Activated naive CD8-positive, alpha-beta T cell treated with anti-CD3 and anti-CD28 coated beads, Interleukin-2, amount 10 ng/mL, durations not matched to agents 7 days and 5 days (primary cell): ENCODE measurements at regions not wholly inside any gene's neighbourhood (a gene's known extent, or its start where the extent isn't known, plus 50 kb on each side); places are given as distances from the start of the nearest gene placed in this dataset.

Source experiments
- ATAC-seq: fragments of 150-1000 bp; cut with Tn5 transposase; one replicate; pipeline ENCODE4 v1.10.0; 2021; ENCODE audit warnings: low read depth, moderate library complexity
- POLR2A ChIA-PET: fragments of 350-600 bp; sonication (Branson Sonifier 250); formaldehyde crosslinking; loops from one replicate; lab custom pipeline; 2021; ENCODE audit warnings: antibody characterized with exemption; lab: Charles Lee
- DNase-seq: peaks from one replicate; pipeline ENCODE4 v3.0.0; 2021
- H3K27ac Mint-ChIP-seq: one replicate; pipeline ENCODE4 v1.8.0; 2022; ENCODE audit warnings: mild to moderate bottlenecking, mixed read lengths
- H3K27me3 Mint-ChIP-seq: one replicate; pipeline ENCODE4 v1.8.0; 2022; ENCODE audit warnings: mild to moderate bottlenecking, moderate library complexity, mixed read lengths
- H3K36me3 Mint-ChIP-seq: one replicate; pipeline ENCODE4 v1.8.0; 2021; ENCODE audit warnings: mild to moderate bottlenecking, mixed read lengths
- H3K4me1 Mint-ChIP-seq: one replicate; pipeline ENCODE4 v1.8.0; 2021; ENCODE audit warnings: mixed read lengths
- H3K4me3 Mint-ChIP-seq: one replicate; pipeline ENCODE4 v1.8.0; 2022; ENCODE audit warnings: mild to moderate bottlenecking, moderate library complexity, mixed read lengths
- H3K9me3 Mint-ChIP-seq: one replicate; pipeline ENCODE4 v1.8.0; 2021; ENCODE audit warnings: mixed read lengths

GRCh38 chr1:189499736-189500135 lies 977.9 kb downstream of the BRINP3 start:
- ATAC-seq, result no peak
- POLR2A ChIA-PET, result no interaction called here
- DNase-seq, result no peak
- Mint-ChIP-seq H3K4me3 (no peak overlapping the region), H3K9me3 (peaks cover 3% of the 10 kb centered on the region), H3K27me3 (no peaks in the 10 kb centered on the region), H3K27ac (no peak overlapping the region), H3K4me1 (no peaks in the 10 kb centered on the region), H3K36me3 (no peaks in the 10 kb centered on the region)

GRCh38 chr1:189500778-189501177 lies 976.9 kb downstream of the BRINP3 start:
- no peaks in the 10 kb centered on the region for H3K27me3 Mint-ChIP-seq
- POLR2A ChIA-PET, result no interaction called here
- DNase-seq (no peak), ATAC-seq (no peak)
- H3K27ac Mint-ChIP-seq, result no peak overlapping the region
- peaks cover 3% of the 10 kb centered on the region for H3K9me3 Mint-ChIP-seq
- H3K4me3 Mint-ChIP-seq, result no peak overlapping the region
- no peaks in the 10 kb centered on the region for H3K36me3 Mint-ChIP-seq
- H3K4me1 Mint-ChIP-seq, result no peaks in the 10 kb centered on the region

GRCh38 chr1:189510827-189511226 lies 966.8 kb downstream of the BRINP3 start:
- H3K4me1 Mint-ChIP-seq, result no peaks in the 10 kb centered on the region
- DNase-seq, result no peak
- POLR2A ChIA-PET, result no interaction called here
- ATAC-seq, result no peak
- no peaks in the 10 kb centered on the region for H3K36me3 Mint-ChIP-seq
- H3K9me3 Mint-ChIP-seq, result peaks cover 7% of the 10 kb centered on the region
- H3K4me3 Mint-ChIP-seq, result no peak overlapping the region
- H3K27ac Mint-ChIP-seq, result no peak overlapping the region
- no peaks in the 10 kb centered on the region for H3K27me3 Mint-ChIP-seq

GRCh38 chr1:189513091-189513490 lies 964.6 kb downstream of the BRINP3 start:
- H3K4me3 Mint-ChIP-seq, result no peak overlapping the region
- H3K27ac Mint-ChIP-seq, result no peak overlapping the region
- H3K36me3 Mint-ChIP-seq, result no peaks in the 10 kb centered on the region
- no peaks in the 10 kb centered on the region for H3K4me1 Mint-ChIP-seq
- H3K27me3 Mint-ChIP-seq, result no peaks in the 10 kb centered on the region
- ATAC-seq (no peak), DNase-seq (no peak)
- peaks cover 11% of the 10 kb centered on the region for H3K9me3 Mint-ChIP-seq
- POLR2A ChIA-PET, result no interaction called here

GRCh38 chr1:189522441-189522840 lies 955.2 kb downstream of the BRINP3 start:
- Mint-ChIP-seq H3K9me3 (peaks cover 9% of the 10 kb centered on the region), H3K4me3 (no peak overlapping the region), H3K27me3 (no peaks in the 10 kb centered on the region), H3K27ac (no peak overlapping the region), H3K4me1 (no peaks in the 10 kb centered on the region), H3K36me3 (no peaks in the 10 kb centered on the region)
- no peak for DNase-seq
- POLR2A ChIA-PET, result no interaction called here
- no peak for ATAC-seq

GRCh38 chr1:189524501-189524900 lies 953.2 kb downstream of the BRINP3 start:
- no peak for ATAC-seq
- Mint-ChIP-seq H3K27me3 (no peaks in the 10 kb centered on the region), H3K27ac (no peak overlapping the region), H3K36me3 (no peaks in the 10 kb centered on the region), H3K9me3 (peaks cover 4% of the 10 kb centered on the region), H3K4me1 (no peaks in the 10 kb centered on the region), H3K4me3 (no peak overlapping the region)
- no peak for DNase-seq
- POLR2A ChIA-PET, result no interaction called here

GRCh38 chr1:189530162-189530561 lies 947.5 kb downstream of the BRINP3 start:
- POLR2A ChIA-PET, result no interaction called here
- ATAC-seq, result no peak
- Mint-ChIP-seq H3K4me3 (no peak overlapping the region), H3K4me1 (no peaks in the 10 kb centered on the region), H3K27me3 (no peaks in the 10 kb centered on the region), H3K9me3 (peaks cover 4% of the 10 kb centered on the region), H3K27ac (no peak overlapping the region), H3K36me3 (no peaks in the 10 kb centered on the region)
- DNase-seq, result no peak

- POLR2A ChIA-PET, result no interaction called here
- Mint-ChIP-seq H3K9me3 (peaks cover 2% of the 10 kb centered on the region), H3K27ac (no peak overlapping the region), H3K4me3 (no peak overlapping the region), H3K27me3 (no peaks in the 10 kb centered on the region), H3K4me1 (no peaks in the 10 kb centered on the region), H3K36me3 (no peaks in the 10 kb centered on the region)
- DNase-seq, result no peak
- no peak for ATAC-seq
These were observed 939.4 kb downstream of the BRINP3 start for GRCh38 chr1:189538271-189538670.

- Mint-ChIP-seq H3K36me3 (no peaks in the 10 kb centered on the region), H3K9me3 (peaks cover 1% of the 10 kb centered on the region), H3K27ac (no peak overlapping the region), H3K4me3 (no peak overlapping the region), H3K4me1 (no peaks in the 10 kb centered on the region), H3K27me3 (no peaks in the 10 kb centered on the region)
- no peak for ATAC-seq
- no peak for DNase-seq
- POLR2A ChIA-PET, result no interaction called here
These were observed 927.2 kb downstream of the BRINP3 start for GRCh38 chr1:189550498-189550897.

- POLR2A ChIA-PET, result no interaction called here
- DNase-seq (no peak), ATAC-seq (no peak)
- Mint-ChIP-seq H3K27me3 (no peaks in the 10 kb centered on the region), H3K9me3 (peaks cover 10% of the 10 kb centered on the region), H3K36me3 (no peaks in the 10 kb centered on the region), H3K4me3 (no peak overlapping the region), H3K4me1 (no peaks in the 10 kb centered on the region), H3K27ac (no peak overlapping the region)
These were observed 913.9 kb downstream of the BRINP3 start for GRCh38 chr1:189563784-189564183.

- Mint-ChIP-seq H3K36me3 (no peaks in the 10 kb centered on the region), H3K4me3 (no peak overlapping the region), H3K4me1 (no peaks in the 10 kb centered on the region), H3K27ac (no peak overlapping the region), H3K9me3 (peaks cover 4% of the 10 kb centered on the region), H3K27me3 (no peaks in the 10 kb centered on the region)
- ATAC-seq (no peak), DNase-seq (no peak)
- POLR2A ChIA-PET, result no interaction called here
These were observed 909.8 kb downstream of the BRINP3 start for GRCh38 chr1:189567890-189568289.

GRCh38 chr1:189596197-189596596 lies 881.5 kb downstream of the BRINP3 start:
- Mint-ChIP-seq H3K27me3 (no peaks in the 10 kb centered on the region), H3K36me3 (no peaks in the 10 kb centered on the region), H3K4me3 (no peak overlapping the region), H3K4me1 (no peaks in the 10 kb centered on the region), H3K27ac (no peak overlapping the region), H3K9me3 (peaks cover 3% of the 10 kb centered on the region)
- POLR2A ChIA-PET, result no interaction called here
- no peak for ATAC-seq
- DNase-seq, result no peak

- Mint-ChIP-seq H3K4me1 (no peaks in the 10 kb centered on the region), H3K9me3 (peaks cover 3% of the 10 kb centered on the region), H3K4me3 (no peak overlapping the region), H3K27ac (no peak overlapping the region), H3K27me3 (no peaks in the 10 kb centered on the region), H3K36me3 (no peaks in the 10 kb centered on the region)
- ATAC-seq (no peak), DNase-seq (no peak)
- POLR2A ChIA-PET, result no interaction called here
These were observed 880.6 kb downstream of the BRINP3 start for GRCh38 chr1:189597083-189597482.

GRCh38 chr1:189605226-189605625 lies 872.4 kb downstream of the BRINP3 start:
- DNase-seq (no peak), ATAC-seq (no peak)
- H3K27me3 Mint-ChIP-seq, result no peaks in the 10 kb centered on the region
- no peaks in the 10 kb centered on the region for H3K4me1 Mint-ChIP-seq
- no peaks in the 10 kb centered on the region for H3K36me3 Mint-ChIP-seq
- POLR2A ChIA-PET, result no interaction called here
- H3K27ac Mint-ChIP-seq, result no peak overlapping the region
- peaks cover 1% of the 10 kb centered on the region for H3K9me3 Mint-ChIP-seq
- H3K4me3 Mint-ChIP-seq, result no peak overlapping the region

GRCh38 chr1:189606047-189606446 lies 871.6 kb downstream of the BRINP3 start:
- Mint-ChIP-seq H3K36me3 (no peaks in the 10 kb centered on the region), H3K27me3 (no peaks in the 10 kb centered on the region), H3K27ac (no peak overlapping the region), H3K9me3 (peaks cover 1% of the 10 kb centered on the region), H3K4me3 (no peak overlapping the region), H3K4me1 (no peaks in the 10 kb centered on the region)
- POLR2A ChIA-PET, result no interaction called here
- DNase-seq (no peak), ATAC-seq (no peak)
